MM.1S (cell line): ENCODE measurements at regions not wholly inside any gene's neighbourhood (a gene's known extent, or its start where the extent isn't known, plus 50 kb on each side); places are given as distances from the start of the nearest gene placed in this dataset.
"Not testable (repeated sequence)": the region's sequence is repeated elsewhere in the genome, so short reads cannot be mapped to it uniquely, and the experiment has no call there.

Experiments used
- DNase-seq: peaks from one replicate; pipeline ENCODE4 v3.0.0-alpha.2; 2015
- H2AFZ ChIP-seq: fragments of 300-600 bp; sonication (generic); 2 replicates; pipeline ENCODE4 v1.6.0; 2016; ENCODE audit warnings: antibody characterized with exemption, low read length
- H3F3A ChIP-seq: fragments of 300-600 bp; sonication (generic); 2 replicates; pipeline ENCODE4 v1.6.1; 2016; ENCODE audit warnings: mild to moderate bottlenecking, antibody characterized with exemption, low read length, moderate library complexity, mixed read lengths; ENCODE audit not compliant: insufficient read depth
- H3K27ac ChIP-seq: fragments of 300-600 bp; sonication (generic); 2 replicates; pipeline ENCODE4 v1.5.1; 2016; ENCODE audit warnings: mild to moderate bottlenecking, low read length
- H3K27me3 ChIP-seq: fragments of 300-600 bp; sonication (generic); replicated peaks from 2 replicates; pipeline ENCODE4 v1.6.0; 2016; ENCODE audit warnings: low read length; ENCODE audit not compliant: insufficient read depth
- H3K36me3 ChIP-seq: fragments of 300-600 bp; sonication (generic); replicated peaks from 2 replicates; pipeline ENCODE4 v1.6.1; 2016; ENCODE audit warnings: mild to moderate bottlenecking, low read length, mixed read lengths; ENCODE audit not compliant: insufficient read depth
- H3K4me1 ChIP-seq: fragments of 300-600 bp; sonication (generic); 2 replicates; pipeline ENCODE4 v1.6.1; 2016; ENCODE audit warnings: low read length, mixed read lengths
- H3K4me2 ChIP-seq: fragments of 300-600 bp; sonication (generic); 2 replicates; pipeline ENCODE4 v1.6.0; 2016; ENCODE audit warnings: low read depth, low read length
- H3K4me3 ChIP-seq: fragments of 300-600 bp; sonication (generic); 2 replicates; pipeline ENCODE4 v1.5.1; 2016; ENCODE audit warnings: low read length, mixed read lengths
- H3K79me2 ChIP-seq: fragments of 300-600 bp; sonication (generic); 2 replicates; pipeline ENCODE4 v1.6.1; 2016; ENCODE audit warnings: mixed run types, low read length, mixed read lengths
- H3K9ac ChIP-seq: fragments of 300-600 bp; sonication (generic); 2 replicates; pipeline ENCODE4 v1.6.1; 2016; ENCODE audit warnings: low read length, mixed read lengths
- H3K9me2 ChIP-seq: fragments of 300-600 bp; sonication (generic); replicated peaks from 2 replicates; pipeline ENCODE4 v1.6.1; 2016; ENCODE audit warnings: mild to moderate bottlenecking, low read length, mixed read lengths; ENCODE audit not compliant: insufficient read depth
- H3K9me3 ChIP-seq: fragments of 300-600 bp; sonication (generic); replicated peaks from 2 replicates; pipeline ENCODE4 v1.6.1; 2016; ENCODE audit warnings: mild to moderate bottlenecking, low read length, mixed read lengths; ENCODE audit not compliant: insufficient read depth
- H4K20me1 ChIP-seq: fragments of 300-600 bp; sonication (generic); 2 replicates; pipeline ENCODE4 v1.6.1; 2016; ENCODE audit warnings: mild to moderate bottlenecking, low read length, moderate library complexity, mixed read lengths; ENCODE audit not compliant: insufficient read depth
- CTCF ChIP-seq: fragments of 300-600 bp; sonication (generic); IDR thresholded peaks from 2 replicates; pipeline ENCODE4 v1.5.1; 2016; ENCODE audit warnings: antibody characterized with exemption, low read length, mixed read lengths
- EZH2 ChIP-seq: fragments of 300-600 bp; sonication (generic); optimal IDR thresholded peaks from 2 replicates; pipeline ENCODE3; 2017; ENCODE audit warnings: low read depth, mild to moderate bottlenecking, antibody characterized with exemption, low read length, mixed read lengths
- EZH2phosphoT487 ChIP-seq: fragments of 300-600 bp; sonication (generic); IDR thresholded peaks from 2 replicates; pipeline ENCODE4 v1.6.1; 2018; ENCODE audit warnings: antibody characterized with exemption, low read length

GRCh38 chr6:86615299-86615698, 322.0 kb upstream of the HTR1E start:
- Histone ChIP-seq H3K4me1 (no peaks in the 10 kb centered on the region), H3F3A (no peaks in the 10 kb centered on the region), H3K4me3 (no peak overlapping the region), H2AFZ (no peak overlapping the region), H3K9me2 (no peaks in the 10 kb centered on the region), H4K20me1 (no peaks in the 10 kb centered on the region), H3K4me2 (no peak overlapping the region), H3K9ac (no peak overlapping the region), H3K27me3 (no peaks in the 10 kb centered on the region), H3K9me3 (no peaks in the 10 kb centered on the region), H3K27ac (no peak overlapping the region), H3K79me2 (no peaks in the 10 kb centered on the region), H3K36me3 (no peaks in the 10 kb centered on the region)
- no peak for DNase-seq
- no peak for TF ChIP-seq EZH2phosphoT487
- no peak for TF ChIP-seq CTCF
- no peak for TF ChIP-seq EZH2

GRCh38 chr6:86609549-86610388, 327.6 kb upstream of the HTR1E start:
- Histone ChIP-seq H3K36me3 (no peaks in the 10 kb centered on the region), H3K9me3 (no peaks in the 10 kb centered on the region), H3F3A (no peaks in the 10 kb centered on the region), H3K4me3 (no peak overlapping the region), H4K20me1 (no peaks in the 10 kb centered on the region), H3K4me1 (peaks cover 5% of the 10 kb centered on the region; the same call in 1 of the 2 replicates), H3K79me2 (no peaks in the 10 kb centered on the region), H3K4me2 (no peak overlapping the region), H3K9ac (no peak overlapping the region), H3K27ac (no peak overlapping the region), H3K9me2 (no peaks in the 10 kb centered on the region), H2AFZ (no peak overlapping the region), H3K27me3 (no peaks in the 10 kb centered on the region)
- DNase-seq, result no peak
- TF ChIP-seq EZH2, result no peak
- no peak for TF ChIP-seq CTCF
- no peak for TF ChIP-seq EZH2phosphoT487

GRCh38 chr6:86603364-86603763, 334.0 kb upstream of the HTR1E start:
- H3K4me3 ChIP-seq, H3K9ac ChIP-seq, H3K9me3 ChIP-seq, H3F3A ChIP-seq, DNase-seq, H3K36me3 ChIP-seq, H4K20me1 ChIP-seq, H3K9me2 ChIP-seq, H3K79me2 ChIP-seq, H3K4me1 ChIP-seq, H2AFZ ChIP-seq, H3K27me3 ChIP-seq, H3K27ac ChIP-seq, H3K4me2 ChIP-seq: not testable (repeated sequence)

- H3K4me3 ChIP-seq, H3K9me3 ChIP-seq, H3K36me3 ChIP-seq, H3K27ac ChIP-seq, H3K9me2 ChIP-seq, H3K4me1 ChIP-seq, H3K79me2 ChIP-seq, H3F3A ChIP-seq, H3K4me2 ChIP-seq, H3K9ac ChIP-seq, H2AFZ ChIP-seq, H4K20me1 ChIP-seq, DNase-seq, H3K27me3 ChIP-seq: not testable (repeated sequence)
These were observed 335.2 kb upstream of the HTR1E start for GRCh38 chr6:86602093-86602492.

- H3K9ac ChIP-seq, H3K9me2 ChIP-seq, H3K27me3 ChIP-seq, H3K27ac ChIP-seq, H3F3A ChIP-seq, H2AFZ ChIP-seq, H3K4me1 ChIP-seq, H3K9me3 ChIP-seq, H3K36me3 ChIP-seq, H3K4me2 ChIP-seq, H3K79me2 ChIP-seq, H4K20me1 ChIP-seq, DNase-seq, H3K4me3 ChIP-seq: not testable (repeated sequence)
These were observed 338.4 kb upstream of the HTR1E start for GRCh38 chr6:86598969-86599368.
